H9 (cell line): ENCODE measurements at regions not wholly inside any gene's neighbourhood (a gene's known extent, or its start where the extent isn't known, plus 50 kb on each side); places are given as distances from the start of the nearest gene placed in this dataset.

Experiments used
- DNase-seq: peaks from one replicate; pipeline ENCODE4 v3.0.0-alpha.2; 2017
- H2AFZ ChIP-seq: one replicate; pipeline ENCODE4 v1.6.1; 2013; ENCODE audit warnings: mild to moderate bottlenecking, low read length, control low read depth, moderate library complexity
- H2AK5ac ChIP-seq: 2 replicates; pipeline ENCODE4 v1.6.1; 2013; ENCODE audit warnings: low read length, control low read depth, mixed read lengths; ENCODE audit not compliant: insufficient read length
- H2BK120ac ChIP-seq: one replicate; pipeline ENCODE4 v1.6.1; 2013; ENCODE audit warnings: low read depth, mild to moderate bottlenecking, low read length, control low read depth, inconsistent platforms; ENCODE audit not compliant: poor library complexity, severe bottlenecking
- H2BK12ac ChIP-seq: 2 replicates; pipeline ENCODE4 v1.6.1; 2013; ENCODE audit warnings: low read length, control low read depth, mixed read lengths, low read depth; ENCODE audit not compliant: insufficient read length
- H2BK15ac ChIP-seq: 2 replicates; pipeline ENCODE4 v1.6.1; 2013; ENCODE audit warnings: low read depth, low read length, control low read depth
- H2BK20ac ChIP-seq: one replicate; pipeline ENCODE4 v1.6.1; 2013; ENCODE audit warnings: low read depth, mild to moderate bottlenecking, low read length, control low read depth, inconsistent platforms; ENCODE audit not compliant: poor library complexity, severe bottlenecking
- H2BK5ac ChIP-seq: 2 replicates; pipeline ENCODE4 v1.6.1; 2013; ENCODE audit warnings: low read length, control low read depth, mixed read lengths; ENCODE audit not compliant: insufficient read length
- H3K14ac ChIP-seq: 2 replicates; pipeline ENCODE4 v1.6.1; 2013; ENCODE audit warnings: low read length, control low read depth; ENCODE audit not compliant: insufficient read depth
- H3K18ac ChIP-seq: 2 replicates; pipeline ENCODE4 v1.6.1; 2013; ENCODE audit warnings: low read depth, mild to moderate bottlenecking, mixed read lengths, low read length, control low read depth; ENCODE audit not compliant: insufficient read length
- H3K23ac ChIP-seq: 2 replicates; pipeline ENCODE4 v1.6.1; 2013; ENCODE audit warnings: low read length, control low read depth, mixed read lengths, low read depth; ENCODE audit not compliant: insufficient read length
- H3K23me2 ChIP-seq: 2 replicates; pipeline ENCODE4 v1.6.1; 2013; ENCODE audit warnings: low read depth, mild to moderate bottlenecking, mixed read lengths, low read length, control low read depth; ENCODE audit not compliant: insufficient read length, poor library complexity, severe bottlenecking
- H3K27ac ChIP-seq: 2 replicates; pipeline ENCODE4 v1.5.1; 2013; ENCODE audit warnings: low read length, control low read depth, mixed read lengths, low read depth; ENCODE audit not compliant: insufficient read length
- H3K27me3 ChIP-seq: 2 replicates; pipeline ENCODE4 v1.6.1; 2013; ENCODE audit warnings: low read length, control low read depth, inconsistent platforms; ENCODE audit not compliant: insufficient read depth
- H3K4ac ChIP-seq: 2 replicates; pipeline ENCODE4 v1.6.1; 2013; ENCODE audit warnings: low read depth, mild to moderate bottlenecking, control low read depth, inconsistent platforms, low read length, moderate library complexity
- H3K4me1 ChIP-seq: 2 replicates; pipeline ENCODE4 v1.6.1; 2013; ENCODE audit warnings: low read length, control low read depth, inconsistent platforms; ENCODE audit not compliant: insufficient read depth
- H3K4me2 ChIP-seq: 2 replicates; pipeline ENCODE4 v1.6.1; 2013; ENCODE audit warnings: low read length, control low read depth, mixed read lengths; ENCODE audit not compliant: insufficient read length, insufficient read depth
- H3K56ac ChIP-seq: 2 replicates; pipeline ENCODE4 v1.6.1; 2013; ENCODE audit warnings: low read depth, mild to moderate bottlenecking, mixed read lengths, low read length, control low read depth; ENCODE audit not compliant: insufficient read length
- H3K79me1 ChIP-seq: 2 replicates; pipeline ENCODE4 v1.6.1; 2013; ENCODE audit warnings: low read depth, mild to moderate bottlenecking, moderate library complexity, low read length, control low read depth, inconsistent platforms; ENCODE audit not compliant: insufficient read depth, poor library complexity, severe bottlenecking
- H3K79me2 ChIP-seq: 2 replicates; pipeline ENCODE4 v1.6.1; 2013; ENCODE audit warnings: low read length, control low read depth, inconsistent platforms; ENCODE audit not compliant: insufficient read depth
- H3K9ac ChIP-seq: 2 replicates; pipeline ENCODE4 v1.6.1; 2013; ENCODE audit warnings: low read length, control low read depth, mixed read lengths; ENCODE audit not compliant: insufficient read length; ENCODE audit errors: extremely low read depth
- H3K9me3 ChIP-seq: one replicate; pipeline ENCODE4 v1.6.1; 2013; ENCODE audit warnings: low read depth, low read length, inconsistent platforms; ENCODE audit not compliant: control insufficient read depth
- H3T11ph ChIP-seq: one replicate; pipeline ENCODE4 v1.6.1; 2013; ENCODE audit warnings: mild to moderate bottlenecking, low read length, control low read depth, inconsistent platforms
- H4K20me1 ChIP-seq: one replicate; pipeline ENCODE4 v1.6.1; 2013; ENCODE audit not compliant: control insufficient read depth, insufficient read length, insufficient read depth
- H4K5ac ChIP-seq: 2 replicates; pipeline ENCODE4 v1.6.1; 2013; ENCODE audit warnings: low read depth, mild to moderate bottlenecking, mixed read lengths, low read length, control low read depth; ENCODE audit not compliant: insufficient read length
- H4K8ac ChIP-seq: replicated peaks from 2 replicates; pipeline ENCODE4 v1.6.1; 2013; ENCODE audit warnings: low read length, control low read depth, mixed read lengths, low read depth; ENCODE audit not compliant: insufficient read length
- H4K91ac ChIP-seq: 2 replicates; pipeline ENCODE4 v1.6.1; 2013; ENCODE audit warnings: low read depth, mild to moderate bottlenecking, moderate library complexity, mixed read lengths, low read length, control low read depth; ENCODE audit not compliant: insufficient read length
- H3K27ac Mint-ChIP-seq, 3 experiments: 2 replicates in 2 of 3; 3 replicates in 1 of 3; pipeline ENCODE4 v1.8.0; 2020 to 2021; ENCODE audit warnings: mixed read lengths in 3 of 3, mild to moderate bottlenecking in 1 of 3, moderate library complexity in 1 of 3
- H3K27me3 Mint-ChIP-seq: 2 replicates; pipeline ENCODE4 v1.8.0; 2021; ENCODE audit warnings: low read depth, mild to moderate bottlenecking, moderate library complexity, mixed read lengths
- H3K36me3 Mint-ChIP-seq, 3 experiments: 2 replicates in 2 of 3; 3 replicates in 1 of 3; pipeline ENCODE4 v1.8.0; 2020 to 2021; ENCODE audit warnings: low read depth in 3 of 3, mixed read lengths in 3 of 3; ENCODE audit not compliant: insufficient read depth in 1 of 3
- H3K4me1 Mint-ChIP-seq, 2 experiments: 2 replicates each; pipeline ENCODE4 v1.8.0; 2020; ENCODE audit warnings: mixed read lengths in 2 of 2
- H3K4me3 Mint-ChIP-seq, 2 experiments: 2 replicates in 1 of 2; 3 replicates in 1 of 2; pipeline ENCODE4 v1.8.0; 2020 to 2021; ENCODE audit warnings: mild to moderate bottlenecking in 2 of 2, mixed read lengths in 2 of 2, moderate library complexity in 1 of 2
- H3K9me3 Mint-ChIP-seq, 2 experiments: 2 replicates in 1 of 2; 3 replicates in 1 of 2; pipeline ENCODE4 v1.8.0; 2020; ENCODE audit warnings: mild to moderate bottlenecking in 2 of 2, mixed read lengths in 2 of 2, moderate library complexity in 1 of 2
- WGBS: extraction: QIAGEN DNeasy Blood & Tissue Kit; methylation state at CpG from one replicate; pipeline ENCODE4 v1.1.7; 2013; ENCODE audit warnings: missing lambda C conversion rate, low lambda C conversion rate, mixed read lengths; ENCODE audit not compliant: insufficient read length; ENCODE audit errors: extremely low coverage; 5-methylcytosine and 5-hydroxymethylcytosine counted together
- TF ChIP-seq, protein P1 (sequence below): fragments of 200-600 bp; sonication (generic); conservative IDR thresholded peaks from 3 replicates; pipeline ENCODE4 v1.8.0; 2021; ENCODE audit warnings: antibody characterized with exemption, mild to moderate bottlenecking

DNA sequence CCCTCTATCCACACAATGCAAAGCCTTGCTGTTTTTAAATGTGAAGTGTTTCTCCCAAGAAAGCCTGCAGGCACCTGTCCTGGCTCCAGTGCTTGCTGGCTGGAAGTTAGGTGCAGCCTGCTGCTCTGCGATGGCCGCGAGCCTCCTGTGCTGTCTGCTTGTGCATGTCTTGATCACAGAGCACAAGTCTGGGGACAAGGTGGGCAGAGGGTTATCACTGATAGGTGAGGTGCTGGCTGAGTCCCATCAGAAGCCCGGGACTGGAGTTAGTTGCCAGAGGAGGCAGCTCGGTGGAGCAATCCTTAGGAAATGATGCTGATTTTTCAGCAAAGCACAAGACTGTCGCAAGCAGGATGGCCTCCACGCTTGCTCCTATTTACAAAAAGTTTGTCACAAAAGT, 137.8 kb upstream of the AJAP1 start:
- no peak overlapping the region for H2BK12ac ChIP-seq
- H4K5ac ChIP-seq, result no peak overlapping the region
- no peak overlapping the region for H3K27ac ChIP-seq
- no peak overlapping the region for H4K8ac ChIP-seq
- no peaks in the 10 kb centered on the region for H3K79me2 ChIP-seq
- no peaks in the 10 kb centered on the region for H3K79me1 ChIP-seq
- no peak overlapping the region for H3K23ac ChIP-seq
- H3K18ac ChIP-seq, result no peak overlapping the region
- WGBS, result no CpG with 5 or more reads among the region's 7 CpGs
- no peak overlapping the region for H2BK5ac ChIP-seq
- TF ChIP-seq, protein P1, sequence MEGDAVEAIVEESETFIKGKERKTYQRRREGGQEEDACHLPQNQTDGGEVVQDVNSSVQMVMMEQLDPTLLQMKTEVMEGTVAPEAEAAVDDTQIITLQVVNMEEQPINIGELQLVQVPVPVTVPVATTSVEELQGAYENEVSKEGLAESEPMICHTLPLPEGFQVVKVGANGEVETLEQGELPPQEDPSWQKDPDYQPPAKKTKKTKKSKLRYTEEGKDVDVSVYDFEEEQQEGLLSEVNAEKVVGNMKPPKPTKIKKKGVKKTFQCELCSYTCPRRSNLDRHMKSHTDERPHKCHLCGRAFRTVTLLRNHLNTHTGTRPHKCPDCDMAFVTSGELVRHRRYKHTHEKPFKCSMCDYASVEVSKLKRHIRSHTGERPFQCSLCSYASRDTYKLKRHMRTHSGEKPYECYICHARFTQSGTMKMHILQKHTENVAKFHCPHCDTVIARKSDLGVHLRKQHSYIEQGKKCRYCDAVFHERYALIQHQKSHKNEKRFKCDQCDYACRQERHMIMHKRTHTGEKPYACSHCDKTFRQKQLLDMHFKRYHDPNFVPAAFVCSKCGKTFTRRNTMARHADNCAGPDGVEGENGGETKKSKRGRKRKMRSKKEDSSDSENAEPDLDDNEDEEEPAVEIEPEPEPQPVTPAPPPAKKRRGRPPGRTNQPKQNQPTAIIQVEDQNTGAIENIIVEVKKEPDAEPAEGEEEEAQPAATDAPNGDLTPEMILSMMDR, result no peak
- Mint-ChIP-seq H3K27ac (peak overlapping the region in 1 of 3 experiments; percentile 19; a peak in 1 of 7 replicates), H3K4me1 (peaks cover 0 to 4% of the 10 kb centered on the region in 2 experiments; a peak in 2 of 4 replicates), H3K36me3 (no peaks in the 10 kb centered on the region), H3K9me3 (peaks cover 4 to 8% of the 10 kb centered on the region in 2 experiments; a peak in 4 of 5 replicates), H3K27me3 (peaks cover 13% of the 10 kb centered on the region), H3K4me3 (no peak overlapping the region)
- no peaks in the 10 kb centered on the region for H3K4me1 ChIP-seq
- no peak overlapping the region for H3K14ac ChIP-seq
- H2BK15ac ChIP-seq, result no peak overlapping the region
- H2AFZ ChIP-seq, result no peak overlapping the region
- no peak overlapping the region for H2BK120ac ChIP-seq
- H2BK20ac ChIP-seq, result no peak overlapping the region
- H3K23me2 ChIP-seq, result no peaks in the 10 kb centered on the region
- H3T11ph ChIP-seq, result no peak overlapping the region
- no peak overlapping the region for H3K9ac ChIP-seq
- no peaks in the 10 kb centered on the region for H4K20me1 ChIP-seq
- no peak for DNase-seq
- no peak overlapping the region for H4K91ac ChIP-seq
- no peaks in the 10 kb centered on the region for H3K9me3 ChIP-seq
- no peak overlapping the region for H3K4me2 ChIP-seq
- no peaks in the 10 kb centered on the region for H3K27me3 ChIP-seq
- no peak overlapping the region for H3K56ac ChIP-seq
- H2AK5ac ChIP-seq, result no peak overlapping the region
- no peak overlapping the region for H3K4ac ChIP-seq
